ENCODE measurements at regions not wholly inside any gene's neighbourhood (a gene's known extent, or its start where the extent isn't known, plus 50 kb on each side); places are given as distances from the start of the nearest gene placed in this dataset.

GRCh38 chr1:208614610-208615009 is 370.4 kb upstream of the PLXNA2 start:
- Histone ChIP-seq H3K9me2 (ENCODE audit: insufficient read depth) (no peaks in the 10 kb centered on the region), H3F3A (replicated peaks; ENCODE audit: low read depth) (no peaks in the 10 kb centered on the region), H3K4me3 (no peak overlapping the region), H3K4me2 (no peak overlapping the region), H4K20me1 (replicated peaks; ENCODE audit: insufficient read depth) (no peaks in the 10 kb centered on the region), H2AFZ (no peak overlapping the region), H3K27ac (ENCODE audit: low read depth) (no peak overlapping the region), H3K79me2 (replicated peaks; ENCODE audit: insufficient read depth) (no peaks in the 10 kb centered on the region), H3K36me3 (ENCODE audit: insufficient read depth) (no peaks in the 10 kb centered on the region), H3K27me3 (ENCODE audit: insufficient read depth) (no peaks in the 10 kb centered on the region), H3K4me1 (ENCODE audit: insufficient read depth) (no peaks in the 10 kb centered on the region)
- ATAC-seq (no peak), DNase-seq (ENCODE audit: low spot score) (no peak)
- Mint-ChIP-seq H3K9me3 (peaks cover 8% of the 10 kb centered on the region; the same call in 1 of the 3 replicates), H3K4me3 (no peak overlapping the region), H3K27ac (no peak overlapping the region), H3K27me3 (ENCODE audit: insufficient read depth, low read depth, poor library complexity) (peaks cover 2% of the 10 kb centered on the region), H3K4me1 (peaks cover 4% of the 10 kb centered on the region; the same call in 1 of the 3 replicates), H3K36me3 (ENCODE audit: low read depth) (no peaks in the 10 kb centered on the region)
- TF ChIP-seq EZH2phosphoT487 (IDR thresholded peaks at IDR 0.05; ENCODE audit: unreplicated experiment) (no peak), REST (IDR thresholded peaks at IDR 0.05; ENCODE audit: unreplicated experiment) (no peak), NANOG (IDR thresholded peaks at IDR 0.05; ENCODE audit: borderline replicate concordance) (no peak), CREB1 (CRISPR knock-in tag; IDR thresholded peaks at IDR 0.05; ENCODE audit: low read depth) (no peak), ZNF331 (CRISPR knock-in tag; IDR thresholded peaks at IDR 0.05; ENCODE audit: low read depth) (no peak), ZNF462 (CRISPR knock-in tag; IDR thresholded peaks at IDR 0.05) (no peak), JUNB (IDR thresholded peaks at IDR 0.05; ENCODE audit: unreplicated experiment) (no peak), STAT1 (IDR thresholded peaks at IDR 0.05; ENCODE audit: unreplicated experiment) (no peak), EZH2 (IDR thresholded peaks at IDR 0.05; ENCODE audit: low read depth, unreplicated experiment) (no peak), POLR2AphosphoS5 (IDR thresholded peaks at IDR 0.05; ENCODE audit: low read depth) (no peak), CTCF (conservative IDR thresholded peaks at IDR 0.05; ENCODE audit: low read depth in 2 of 2) (no peak), ZNF114 (CRISPR knock-in tag; IDR thresholded peaks at IDR 0.05) (no peak)
- TF ChIP-seq, protein P1, sequence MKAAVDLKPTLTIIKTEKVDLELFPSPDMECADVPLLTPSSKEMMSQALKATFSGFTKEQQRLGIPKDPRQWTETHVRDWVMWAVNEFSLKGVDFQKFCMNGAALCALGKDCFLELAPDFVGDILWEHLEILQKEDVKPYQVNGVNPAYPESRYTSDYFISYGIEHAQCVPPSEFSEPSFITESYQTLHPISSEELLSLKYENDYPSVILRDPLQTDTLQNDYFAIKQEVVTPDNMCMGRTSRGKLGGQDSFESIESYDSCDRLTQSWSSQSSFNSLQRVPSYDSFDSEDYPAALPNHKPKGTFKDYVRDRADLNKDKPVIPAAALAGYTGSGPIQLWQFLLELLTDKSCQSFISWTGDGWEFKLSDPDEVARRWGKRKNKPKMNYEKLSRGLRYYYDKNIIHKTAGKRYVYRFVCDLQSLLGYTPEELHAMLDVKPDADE (IDR thresholded peaks at IDR 0.05): no peak

Data from GM23338 (cell line).